GM19324 (cell line): ENCODE measurements at regions not wholly inside any gene's neighbourhood (a gene's known extent, or its start where the extent isn't known, plus 50 kb on each side); places are given as distances from the start of the nearest gene placed in this dataset.
"Not testable (repeated sequence)": the region's sequence is repeated elsewhere in the genome, so short reads cannot be mapped to it uniquely, and the experiment has no call there.

ENCODE experiments used
- ATAC-seq: cut with Tn5 transposase; IDR thresholded peaks from one replicate; pipeline ENCODE4 v1.9.1; 2021; ENCODE audit warnings: mild to moderate bottlenecking, moderate library complexity; ENCODE audit not compliant: unreplicated experiment, low FRiP score

GRCh38 chr10:8172604-8173003 is 118.1 kb downstream of the GATA3 start:
- ATAC-seq: no peak

GRCh38 chr10:8173243-8173865 is 118.9 kb downstream of the GATA3 start:
- ATAC-seq: no peak

- no peak for ATAC-seq
Measured at GRCh38 chr10:8173866-8174243, 119.4 kb downstream of the GATA3 start.

GRCh38 chr10:8174762-8175161 is 120.3 kb downstream of the GATA3 start:
- ATAC-seq: no peak

- ATAC-seq: not testable (repeated sequence)
Measured at GRCh38 chr10:8177526-8177925, 123.0 kb downstream of the GATA3 start.

- ATAC-seq: not testable (repeated sequence)
Measured at GRCh38 chr10:8179773-8180172, 125.3 kb downstream of the GATA3 start.

- no peak for ATAC-seq
Measured at GRCh38 chr10:8180360-8181109, 126.0 kb downstream of the GATA3 start.

- no peak for ATAC-seq
Measured at GRCh38 chr10:8181496-8182157, 127.1 kb downstream of the GATA3 start.

GRCh38 chr10:8182806-8183205 is 128.3 kb downstream of the GATA3 start:
- no peak for ATAC-seq

- ATAC-seq: peak; percentile 57
Measured at GRCh38 chr10:8183241-8183704, 128.8 kb downstream of the GATA3 start.

GRCh38 chr10:8187171-8187666 is 132.7 kb downstream of the GATA3 start:
- ATAC-seq: no peak

- no peak for ATAC-seq
Measured at GRCh38 chr10:8189458-8189857, 135.0 kb downstream of the GATA3 start.

GRCh38 chr10:8192301-8192700 is 137.8 kb downstream of the GATA3 start:
- ATAC-seq: no peak

GRCh38 chr10:8193546-8193945 is 139.1 kb downstream of the GATA3 start:
- no peak for ATAC-seq

- no peak for ATAC-seq
Measured at GRCh38 chr10:8194050-8194449, 139.6 kb downstream of the GATA3 start.

- ATAC-seq: no peak
Measured at GRCh38 chr10:8206882-8207281, 152.4 kb downstream of the GATA3 start.

- ATAC-seq: no peak
Measured at GRCh38 chr10:8211631-8212030, 157.1 kb downstream of the GATA3 start.

GRCh38 chr10:8213735-8214134 is 159.2 kb downstream of the GATA3 start:
- ATAC-seq: no peak

- ATAC-seq: no peak
Measured at GRCh38 chr10:8214587-8214986, 160.1 kb downstream of the GATA3 start.

GRCh38 chr10:8216893-8217292 is 162.4 kb downstream of the GATA3 start:
- no peak for ATAC-seq

- ATAC-seq: no peak
Measured at GRCh38 chr10:8221451-8221850, 167.0 kb downstream of the GATA3 start.
